Activated naive CD8-positive, alpha-beta T cell treated with anti-CD3 and anti-CD28 coated beads for 36 hours (primary cell): ENCODE measurements at regions not wholly inside any gene's neighbourhood (a gene's known extent, or its start where the extent isn't known, plus 50 kb on each side); places are given as distances from the start of the nearest gene placed in this dataset.
"Not testable (repeated sequence)": the region's sequence is repeated elsewhere in the genome, so short reads cannot be mapped to it uniquely, and the experiment has no call there.

Source experiments
- DNase-seq: peaks from one replicate; pipeline ENCODE4 v3.0.0; 2021
- H3K27ac Mint-ChIP-seq: one replicate; pipeline ENCODE4 v1.8.0; 2022; ENCODE audit warnings: mild to moderate bottlenecking, moderate library complexity, mixed read lengths
- H3K27me3 Mint-ChIP-seq: one replicate; pipeline ENCODE4 v1.8.0; 2022; ENCODE audit warnings: mild to moderate bottlenecking, mixed read lengths
- H3K36me3 Mint-ChIP-seq: one replicate; pipeline ENCODE4 v1.8.0; 2021; ENCODE audit warnings: mild to moderate bottlenecking, mixed read lengths
- H3K4me1 Mint-ChIP-seq: one replicate; pipeline ENCODE4 v1.8.0; 2021; ENCODE audit warnings: mixed read lengths
- H3K4me3 Mint-ChIP-seq: one replicate; pipeline ENCODE4 v1.8.0; 2022; ENCODE audit warnings: mild to moderate bottlenecking, moderate library complexity, mixed read lengths
- H3K9me3 Mint-ChIP-seq: one replicate; pipeline ENCODE4 v1.8.0; 2022; ENCODE audit warnings: mixed read lengths

GRCh38 chrX:128891554-128891953 is 631.7 kb downstream of the SMARCA1 start:
- no peak overlapping the region for H3K27ac Mint-ChIP-seq
- DNase-seq, result no peak
- H3K4me3 Mint-ChIP-seq, result no peak overlapping the region
- no peaks in the 10 kb centered on the region for H3K36me3 Mint-ChIP-seq
- no peaks in the 10 kb centered on the region for H3K4me1 Mint-ChIP-seq
- H3K27me3 Mint-ChIP-seq, result no peaks in the 10 kb centered on the region
- H3K9me3 Mint-ChIP-seq, result no peaks in the 10 kb centered on the region

- H3K27me3 Mint-ChIP-seq, result no peaks in the 10 kb centered on the region
- H3K36me3 Mint-ChIP-seq, result no peaks in the 10 kb centered on the region
- no peak overlapping the region for H3K27ac Mint-ChIP-seq
- H3K4me1 Mint-ChIP-seq, result no peaks in the 10 kb centered on the region
- DNase-seq, result no peak
- no peak overlapping the region for H3K4me3 Mint-ChIP-seq
- no peaks in the 10 kb centered on the region for H3K9me3 Mint-ChIP-seq
Observed at GRCh38 chrX:128884430-128884829, 638.9 kb downstream of the SMARCA1 start.

GRCh38 chrX:128883650-128884049 is 639.6 kb downstream of the SMARCA1 start:
- DNase-seq, result no peak
- Mint-ChIP-seq H3K4me1 (no peaks in the 10 kb centered on the region), H3K27ac (no peak overlapping the region), H3K9me3 (no peaks in the 10 kb centered on the region), H3K4me3 (no peak overlapping the region), H3K27me3 (no peaks in the 10 kb centered on the region), H3K36me3 (no peaks in the 10 kb centered on the region)

GRCh38 chrX:128870361-128870760 is 652.9 kb downstream of the SMARCA1 start:
- no peaks in the 10 kb centered on the region for H3K27me3 Mint-ChIP-seq
- H3K4me3 Mint-ChIP-seq, result no peak overlapping the region
- H3K36me3 Mint-ChIP-seq, result no peaks in the 10 kb centered on the region
- H3K27ac Mint-ChIP-seq, result no peak overlapping the region
- DNase-seq, result no peak
- peaks cover 2% of the 10 kb centered on the region for H3K4me1 Mint-ChIP-seq
- H3K9me3 Mint-ChIP-seq, result no peaks in the 10 kb centered on the region

- Mint-ChIP-seq H3K4me1 (no peaks in the 10 kb centered on the region), H3K4me3 (no peak overlapping the region), H3K36me3 (no peaks in the 10 kb centered on the region), H3K27ac (no peak overlapping the region), H3K9me3 (no peaks in the 10 kb centered on the region), H3K27me3 (no peaks in the 10 kb centered on the region)
- no peak for DNase-seq
Observed at GRCh38 chrX:128862557-128862956, 660.7 kb downstream of the SMARCA1 start.

- H3K27me3 Mint-ChIP-seq, result no peaks in the 10 kb centered on the region
- DNase-seq, result no peak
- H3K4me3 Mint-ChIP-seq, result no peak overlapping the region
- no peaks in the 10 kb centered on the region for H3K36me3 Mint-ChIP-seq
- H3K9me3 Mint-ChIP-seq, result no peaks in the 10 kb centered on the region
- no peaks in the 10 kb centered on the region for H3K4me1 Mint-ChIP-seq
- H3K27ac Mint-ChIP-seq, result no peak overlapping the region
Observed at GRCh38 chrX:128848374-128848773, 674.9 kb downstream of the SMARCA1 start.

- Mint-ChIP-seq H3K36me3 (no peaks in the 10 kb centered on the region), H3K4me3 (no peak overlapping the region), H3K27me3 (no peaks in the 10 kb centered on the region), H3K27ac (no peak overlapping the region), H3K4me1 (no peaks in the 10 kb centered on the region), H3K9me3 (no peaks in the 10 kb centered on the region)
- no peak for DNase-seq
Observed at GRCh38 chrX:128846385-128846784, 676.9 kb downstream of the SMARCA1 start.

GRCh38 chrX:128818690-128819089 is 704.6 kb downstream of the SMARCA1 start:
- Mint-ChIP-seq H3K4me3 (no peak overlapping the region), H3K36me3 (no peaks in the 10 kb centered on the region), H3K27ac (no peak overlapping the region), H3K4me1 (no peaks in the 10 kb centered on the region), H3K9me3 (no peaks in the 10 kb centered on the region), H3K27me3 (no peaks in the 10 kb centered on the region)
- no peak for DNase-seq

- DNase-seq, result no peak
- Mint-ChIP-seq H3K9me3 (no peaks in the 10 kb centered on the region), H3K27me3 (no peaks in the 10 kb centered on the region), H3K4me1 (no peaks in the 10 kb centered on the region), H3K4me3 (no peak overlapping the region), H3K27ac (no peak overlapping the region), H3K36me3 (no peaks in the 10 kb centered on the region)
Observed at GRCh38 chrX:128816919-128817318, 706.4 kb downstream of the SMARCA1 start.

GRCh38 chrX:128807367-128807766 is 715.9 kb downstream of the SMARCA1 start:
- H3K27me3 Mint-ChIP-seq, result no peaks in the 10 kb centered on the region
- no peak overlapping the region for H3K27ac Mint-ChIP-seq
- H3K4me1 Mint-ChIP-seq, result no peaks in the 10 kb centered on the region
- no peak for DNase-seq
- H3K9me3 Mint-ChIP-seq, result peaks cover 2% of the 10 kb centered on the region
- H3K4me3 Mint-ChIP-seq, result no peak overlapping the region
- no peaks in the 10 kb centered on the region for H3K36me3 Mint-ChIP-seq

GRCh38 chrX:128805236-128805635 is 718.1 kb downstream of the SMARCA1 start:
- H3K9me3 Mint-ChIP-seq, result peaks cover 2% of the 10 kb centered on the region
- no peak for DNase-seq
- no peak overlapping the region for H3K27ac Mint-ChIP-seq
- no peaks in the 10 kb centered on the region for H3K27me3 Mint-ChIP-seq
- no peak overlapping the region for H3K4me3 Mint-ChIP-seq
- no peaks in the 10 kb centered on the region for H3K36me3 Mint-ChIP-seq
- no peaks in the 10 kb centered on the region for H3K4me1 Mint-ChIP-seq

- Mint-ChIP-seq H3K27me3 (no peaks in the 10 kb centered on the region), H3K36me3 (no peaks in the 10 kb centered on the region), H3K9me3 (peaks cover 2% of the 10 kb centered on the region), H3K4me1 (no peaks in the 10 kb centered on the region), H3K4me3 (no peak overlapping the region), H3K27ac (no peak overlapping the region)
- DNase-seq, result no peak
Observed at GRCh38 chrX:128804828-128805227, 718.5 kb downstream of the SMARCA1 start.

- H3K36me3 Mint-ChIP-seq, result no peaks in the 10 kb centered on the region
- no peaks in the 10 kb centered on the region for H3K27me3 Mint-ChIP-seq
- no peak overlapping the region for H3K27ac Mint-ChIP-seq
- DNase-seq, result no peak
- no peak overlapping the region for H3K4me3 Mint-ChIP-seq
- H3K4me1 Mint-ChIP-seq, result no peaks in the 10 kb centered on the region
- H3K9me3 Mint-ChIP-seq, result no peaks in the 10 kb centered on the region
Observed at GRCh38 chrX:128800138-128800537, 723.2 kb downstream of the SMARCA1 start.

GRCh38 chrX:128783139-128783538 is 730.9 kb upstream of the ACTRT1 start:
- H3K4me1 Mint-ChIP-seq, H3K27ac Mint-ChIP-seq, H3K27me3 Mint-ChIP-seq, DNase-seq, H3K9me3 Mint-ChIP-seq, H3K36me3 Mint-ChIP-seq, H3K4me3 Mint-ChIP-seq: not testable (repeated sequence)

GRCh38 chrX:128781506-128781905 is 729.3 kb upstream of the ACTRT1 start:
- peak; percentile 2 for DNase-seq
- Mint-ChIP-seq H3K4me1 (peaks cover 2% of the 10 kb centered on the region), H3K4me3 (no peak overlapping the region), H3K27me3 (no peaks in the 10 kb centered on the region), H3K36me3 (no peaks in the 10 kb centered on the region), H3K9me3 (peaks cover 6% of the 10 kb centered on the region), H3K27ac (no peak overlapping the region)

- Mint-ChIP-seq H3K4me1 (peaks cover 2% of the 10 kb centered on the region), H3K27ac (no peak overlapping the region), H3K27me3 (no peaks in the 10 kb centered on the region), H3K36me3 (no peaks in the 10 kb centered on the region), H3K9me3 (peaks cover 7% of the 10 kb centered on the region), H3K4me3 (no peak overlapping the region)
- no peak for DNase-seq
Observed at GRCh38 chrX:128780934-128781333, 728.7 kb upstream of the ACTRT1 start.

- Mint-ChIP-seq H3K9me3 (no peaks in the 10 kb centered on the region), H3K4me1 (no peaks in the 10 kb centered on the region), H3K36me3 (no peaks in the 10 kb centered on the region), H3K4me3 (no peak overlapping the region), H3K27me3 (no peaks in the 10 kb centered on the region), H3K27ac (no peak overlapping the region)
- no peak for DNase-seq
Observed at GRCh38 chrX:128769495-128769894, 717.3 kb upstream of the ACTRT1 start.
